Effector memory CD8-positive, alpha-beta T cell (primary cell): ENCODE measurements at regions not wholly inside any gene's neighbourhood (a gene's known extent, or its start where the extent isn't known, plus 50 kb on each side); places are given as distances from the start of the nearest gene placed in this dataset.
A peak's percentile ranks its signal among the peaks of the same experiment; 100 is the strongest.

Source experiments
- ATAC-seq: fragments of 150-1000 bp; cut with Tn5 transposase; replicated peaks from 2 replicates; pipeline ENCODE4 v1.10.0; 2021; ENCODE audit warnings: mild to moderate bottlenecking, moderate library complexity
- DNase-seq, 3 experiments: peaks; one replicate each; pipeline ENCODE4 v3.0.0; 2021
- H3K27ac Mint-ChIP-seq, 2 donors: one replicate each; pipeline ENCODE4 v1.8.0; 2022; ENCODE audit warnings: mild to moderate bottlenecking in 2 of 2, mixed read lengths in 2 of 2, moderate library complexity in 2 of 2
- H3K27me3 Mint-ChIP-seq, 2 donors: one replicate each; pipeline ENCODE4 v1.8.0; 2022; ENCODE audit warnings: mixed read lengths in 2 of 2
- H3K36me3 Mint-ChIP-seq: one replicate; pipeline ENCODE4 v1.8.0; 2022; ENCODE audit warnings: mild to moderate bottlenecking, moderate library complexity, mixed read lengths; ENCODE audit not compliant: insufficient read depth
- H3K4me1 Mint-ChIP-seq, 2 donors: one replicate each; pipeline ENCODE4 v1.8.0; 2022; ENCODE audit warnings: low read depth in 2 of 2, mixed read lengths in 2 of 2
- H3K4me3 Mint-ChIP-seq, 2 donors: one replicate each; pipeline ENCODE4 v1.8.0; 2022; ENCODE audit warnings: mild to moderate bottlenecking in 2 of 2, mixed read lengths in 2 of 2, moderate library complexity in 2 of 2
- H3K9me3 Mint-ChIP-seq, 2 donors: one replicate each; pipeline ENCODE4 v1.8.0; 2022; ENCODE audit warnings: mixed read lengths in 2 of 2

DNA sequence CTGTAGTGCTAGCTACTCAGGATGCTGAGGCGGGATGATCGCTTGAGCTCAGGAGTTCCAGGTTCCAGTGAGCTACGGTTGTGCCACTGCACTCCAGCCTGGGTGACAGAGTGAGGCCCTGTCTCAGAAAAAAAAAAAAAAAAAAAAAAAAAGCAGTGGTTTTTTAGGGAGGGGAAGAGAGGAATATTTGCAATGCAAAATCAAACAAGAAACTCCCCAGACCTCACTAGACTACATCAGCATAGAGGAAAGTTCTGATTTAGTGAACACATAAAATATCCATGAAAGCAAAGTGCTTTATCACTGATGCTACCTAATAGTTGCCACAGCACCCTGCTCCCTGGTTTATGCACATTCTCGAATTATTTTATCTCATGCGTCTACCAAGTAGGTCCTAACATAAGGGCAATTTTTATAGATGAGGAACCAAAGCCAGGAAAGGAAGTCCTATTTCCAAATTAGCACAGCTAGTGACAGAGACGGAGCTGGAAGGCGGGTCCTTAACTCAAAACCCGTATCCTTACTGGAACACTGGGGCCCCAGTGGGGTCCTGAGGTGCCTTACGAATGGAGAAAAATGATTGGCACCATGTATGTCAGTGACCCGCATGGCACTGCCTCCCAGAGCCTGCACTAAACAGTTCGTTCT is 50.7 kb upstream of the GPR157 start:
- Mint-ChIP-seq H3K4me3 (no peak overlapping the region), H3K27me3 (peaks cover 26 to 50% of the 10 kb centered on the region in 2 donors), H3K4me1 (peaks cover 2 to 8% of the 10 kb centered on the region in 2 donors), H3K27ac (no peak overlapping the region), H3K36me3 (peaks cover 2% of the 10 kb centered on the region), H3K9me3 (no peaks in the 10 kb centered on the region)
- DNase-seq (no peak), ATAC-seq (no peak)

DNA sequence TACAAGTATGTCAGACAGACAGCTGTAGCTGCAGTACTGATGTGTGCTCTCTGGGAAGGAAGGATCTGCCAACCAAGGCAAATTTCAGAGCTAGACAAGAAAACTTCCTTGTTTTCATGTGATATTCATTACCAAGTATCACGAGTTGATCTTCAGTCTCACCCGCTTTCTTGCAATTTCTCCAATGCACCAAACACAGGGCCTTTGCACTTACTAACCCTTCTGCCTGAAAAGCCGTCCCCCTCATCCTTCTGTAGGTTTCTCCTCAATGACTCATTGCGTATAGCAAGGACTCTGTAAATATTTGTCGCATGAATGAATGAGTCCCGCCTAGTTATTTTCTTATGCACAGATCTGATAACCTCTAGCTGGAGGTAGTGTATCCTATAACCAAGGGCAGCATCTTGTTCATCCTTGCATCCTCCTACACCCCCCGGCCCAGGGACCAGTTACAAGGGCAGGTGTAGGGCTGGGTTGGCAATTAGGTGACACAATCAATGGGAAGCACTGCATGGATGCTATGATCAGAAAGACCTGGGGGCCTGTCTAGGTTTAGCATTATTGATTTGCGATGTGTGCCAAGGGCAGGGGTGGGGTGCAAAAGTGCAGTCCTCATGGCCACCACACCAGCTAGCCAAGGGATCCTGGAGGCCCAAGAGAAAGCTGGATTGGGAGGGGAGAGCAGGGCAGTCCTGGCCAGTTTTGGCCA is 51.4 kb upstream of the GPR157 start:
- ATAC-seq = no peak
- Mint-ChIP-seq H3K9me3 (no peaks in the 10 kb centered on the region), H3K36me3 (no peaks in the 10 kb centered on the region), H3K27me3 (peaks cover 19 to 50% of the 10 kb centered on the region in 2 donors), H3K4me1 (peaks cover 2 to 8% of the 10 kb centered on the region in 2 donors), H3K27ac (no peak overlapping the region), H3K4me3 (no peak overlapping the region)
- no peak for DNase-seq

- no peaks in the 10 kb centered on the region for H3K9me3 Mint-ChIP-seq
- no peaks in the 10 kb centered on the region for H3K36me3 Mint-ChIP-seq
- H3K27ac Mint-ChIP-seq = no peak overlapping the region
- peak; percentile 62 to 64 (median 63) for DNase-seq
- peaks cover 14 to 45% of the 10 kb centered on the region in 2 donors for H3K27me3 Mint-ChIP-seq
- ATAC-seq = peak; percentile 64
- peak overlapping the region; percentile 67 to 73 for H3K4me3 Mint-ChIP-seq
- peaks cover 2 to 8% of the 10 kb centered on the region in 2 donors for H3K4me1 Mint-ChIP-seq
Observed at GRCh38 chr1:9181176-9181906, 52.4 kb upstream of the GPR157 start.

- Mint-ChIP-seq H3K27me3 (peaks cover 14 to 45% of the 10 kb centered on the region in 2 donors), H3K4me1 (peaks cover 2 to 8% of the 10 kb centered on the region in 2 donors), H3K27ac (no peak overlapping the region), H3K36me3 (no peaks in the 10 kb centered on the region), H3K4me3 (peak overlapping the region; percentile 67 to 73), H3K9me3 (no peaks in the 10 kb centered on the region)
- DNase-seq (no peak), ATAC-seq (no peak)
Observed at GRCh38 chr1:9181990-9182783, 52.4 kb upstream of the H6PD start.

- no peaks in the 10 kb centered on the region for H3K9me3 Mint-ChIP-seq
- peaks cover 14 to 45% of the 10 kb centered on the region in 2 donors for H3K27me3 Mint-ChIP-seq
- ATAC-seq (no peak), DNase-seq (no peak)
- no peaks in the 10 kb centered on the region for H3K36me3 Mint-ChIP-seq
- peaks cover 2 to 8% of the 10 kb centered on the region in 2 donors for H3K4me1 Mint-ChIP-seq
- no peak overlapping the region for H3K27ac Mint-ChIP-seq
- no peak overlapping the region for H3K4me3 Mint-ChIP-seq
Observed at GRCh38 chr1:9182784-9183257, 51.8 kb upstream of the H6PD start.

- H3K9me3 Mint-ChIP-seq = no peaks in the 10 kb centered on the region
- H3K36me3 Mint-ChIP-seq = peaks cover 3% of the 10 kb centered on the region
- H3K4me3 Mint-ChIP-seq = peak overlapping the region; percentile 6 to 33
- ATAC-seq (no peak), DNase-seq (no peak)
- no peak overlapping the region for H3K27ac Mint-ChIP-seq
- peaks cover 2 to 8% of the 10 kb centered on the region in 2 donors for H3K4me1 Mint-ChIP-seq
- peaks cover 12 to 41% of the 10 kb centered on the region in 2 donors for H3K27me3 Mint-ChIP-seq
Observed at GRCh38 chr1:9183441-9183840, 51.1 kb upstream of the H6PD start.

DNA sequence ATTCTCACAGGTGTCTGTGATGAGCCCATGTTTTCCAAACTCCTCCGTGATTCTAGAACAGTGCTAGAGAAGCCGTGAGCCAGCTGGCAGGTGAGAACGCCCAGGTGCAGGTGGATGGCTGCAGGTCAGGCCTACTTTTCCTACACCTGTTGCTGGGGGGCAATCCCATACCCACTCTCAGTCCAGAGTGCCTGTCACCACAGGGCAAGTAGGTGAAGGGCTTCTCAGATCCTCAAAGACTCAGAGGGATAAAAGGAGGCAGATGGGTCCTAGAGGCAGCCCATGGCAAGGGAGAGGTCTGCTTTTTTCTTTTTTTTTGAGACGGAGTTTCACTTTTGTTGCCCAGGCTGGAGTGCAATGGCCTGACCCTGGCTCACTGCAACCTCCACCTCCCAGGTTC is 50.7 kb upstream of the H6PD start:
- no peak for ATAC-seq

GRCh38 chr1:9184749-9185148 is 49.8 kb upstream of the H6PD start:
- Mint-ChIP-seq H3K9me3 (no peaks in the 10 kb centered on the region), H3K4me1 (peaks cover 2 to 8% of the 10 kb centered on the region in 2 donors), H3K27me3 (peaks cover 9 to 39% of the 10 kb centered on the region in 2 donors), H3K36me3 (peaks cover 3% of the 10 kb centered on the region), H3K27ac (peak overlapping the region in 1 of 2 donors; percentile 15), H3K4me3 (no peak overlapping the region)
- no peak for ATAC-seq
- no peak for DNase-seq

More for the DNA sequence above, 50.7 kb upstream of the H6PD start:
- DNase-seq = no peak
- peaks cover 2 to 8% of the 10 kb centered on the region in 2 donors for H3K4me1 Mint-ChIP-seq
- no peak overlapping the region for H3K27ac Mint-ChIP-seq
- peak overlapping the region in 1 of 2 donors; percentile 6 for H3K4me3 Mint-ChIP-seq
- peaks cover 7 to 37% of the 10 kb centered on the region in 2 donors for H3K27me3 Mint-ChIP-seq
- peaks cover 3% of the 10 kb centered on the region for H3K36me3 Mint-ChIP-seq
- H3K9me3 Mint-ChIP-seq = no peaks in the 10 kb centered on the region
